HG03135 (cell line): ENCODE measurements at regions not wholly inside any gene's neighbourhood (a gene's known extent, or its start where the extent isn't known, plus 50 kb on each side); places are given as distances from the start of the nearest gene placed in this dataset.
"Not testable (repeated sequence)": the region's sequence is repeated elsewhere in the genome, so short reads cannot be mapped to it uniquely, and the experiment has no call there.

Experiments
- ATAC-seq: cut with Tn5 transposase; IDR thresholded peaks from one replicate; pipeline ENCODE4 v1.9.1; 2021; ENCODE audit warnings: mild to moderate bottlenecking, moderate library complexity; ENCODE audit not compliant: unreplicated experiment

- ATAC-seq, result no peak
These were observed 50.8 kb upstream of the SEL1L start for GRCh38 chr14:81584495-81584894.

- no peak for ATAC-seq
These were observed 55.9 kb upstream of the SEL1L start for GRCh38 chr14:81589381-81590065.

DNA sequence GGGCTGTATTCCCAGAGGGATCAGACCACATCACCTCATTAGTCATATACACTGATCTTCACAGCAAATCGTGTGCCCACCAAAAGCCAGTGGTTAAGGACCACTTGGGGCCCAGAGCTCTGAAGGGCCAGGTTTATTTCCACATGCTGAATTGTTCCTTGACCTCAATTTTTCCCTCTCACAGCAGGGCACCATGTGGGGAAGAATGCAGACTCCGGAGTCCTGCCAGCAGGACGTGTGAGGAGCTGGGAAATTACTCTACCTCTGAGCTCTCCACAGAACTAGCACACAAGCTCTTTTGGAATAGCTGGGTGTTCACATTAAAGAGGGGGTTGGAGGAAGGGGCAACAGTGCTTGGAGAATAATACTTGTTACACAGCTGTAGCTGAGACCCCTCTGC lies 57.6 kb upstream of the SEL1L start:
- no peak for ATAC-seq

DNA sequence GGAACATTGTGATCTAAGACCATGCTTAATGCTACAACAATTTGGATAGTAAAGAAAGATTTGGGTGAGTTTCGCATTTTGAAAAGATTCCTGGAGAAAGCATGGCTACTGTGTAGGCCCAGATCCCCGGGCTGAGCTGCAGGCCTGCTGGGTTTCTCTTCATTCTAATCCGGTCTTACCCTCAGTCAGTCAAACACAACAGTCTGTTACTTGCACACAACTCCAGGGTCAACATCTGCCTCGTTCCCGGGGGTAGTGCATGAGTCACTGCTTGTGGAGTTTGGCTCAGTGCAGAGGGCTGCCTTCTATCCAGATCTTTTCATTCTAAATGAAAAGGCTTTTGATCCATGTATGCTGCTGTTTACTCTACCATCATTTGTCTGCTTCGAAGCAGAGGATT lies 60.4 kb upstream of the SEL1L start:
- ATAC-seq, result no peak

- no peak for ATAC-seq
These were observed 72.0 kb upstream of the SEL1L start for GRCh38 chr14:81605660-81606059.

GRCh38 chr14:81613341-81614045 lies 79.8 kb upstream of the SEL1L start:
- ATAC-seq, result no peak

DNA sequence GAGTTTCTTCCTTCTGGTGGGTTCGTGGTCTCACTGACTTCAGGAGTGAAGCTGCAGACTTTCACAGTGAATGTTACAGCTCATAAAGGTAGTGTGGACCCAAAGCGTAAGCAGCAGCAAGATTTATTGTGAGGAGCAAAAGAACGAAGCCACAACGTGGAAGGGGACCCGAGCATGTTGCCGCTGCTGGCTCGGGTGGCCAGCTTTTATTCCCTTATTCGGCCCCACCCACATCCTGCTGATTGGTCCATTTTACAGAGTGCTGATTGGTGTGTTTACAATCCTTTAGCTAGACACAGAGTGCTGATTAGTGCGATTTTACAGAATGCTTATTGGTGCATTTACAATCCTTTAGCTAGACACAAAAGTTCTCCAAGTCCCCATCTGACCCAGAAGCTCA lies 80.6 kb upstream of the SEL1L start:
- ATAC-seq, result not testable (repeated sequence)

GRCh38 chr14:81618695-81619094 lies 85.0 kb upstream of the SEL1L start:
- no peak for ATAC-seq

DNA sequence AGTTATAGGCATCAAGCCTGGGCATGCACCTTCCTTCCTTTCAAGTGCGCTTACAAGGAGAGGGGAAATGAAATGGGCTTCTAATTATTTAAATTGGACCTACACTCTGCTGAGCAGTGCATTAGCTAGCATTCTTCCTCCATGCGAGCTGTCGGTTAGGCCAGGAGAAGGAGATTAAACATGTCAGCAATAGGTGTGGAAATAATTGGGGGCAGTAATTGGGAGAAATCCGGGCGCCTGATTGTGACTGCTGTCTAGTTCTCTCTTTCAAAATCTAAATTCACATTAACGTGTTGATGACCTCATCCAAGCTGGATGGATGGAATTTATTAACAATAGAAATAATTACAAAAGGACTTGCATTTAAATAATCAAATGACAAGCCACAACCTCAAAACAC lies 86.2 kb upstream of the SEL1L start:
- ATAC-seq, result no peak

DNA sequence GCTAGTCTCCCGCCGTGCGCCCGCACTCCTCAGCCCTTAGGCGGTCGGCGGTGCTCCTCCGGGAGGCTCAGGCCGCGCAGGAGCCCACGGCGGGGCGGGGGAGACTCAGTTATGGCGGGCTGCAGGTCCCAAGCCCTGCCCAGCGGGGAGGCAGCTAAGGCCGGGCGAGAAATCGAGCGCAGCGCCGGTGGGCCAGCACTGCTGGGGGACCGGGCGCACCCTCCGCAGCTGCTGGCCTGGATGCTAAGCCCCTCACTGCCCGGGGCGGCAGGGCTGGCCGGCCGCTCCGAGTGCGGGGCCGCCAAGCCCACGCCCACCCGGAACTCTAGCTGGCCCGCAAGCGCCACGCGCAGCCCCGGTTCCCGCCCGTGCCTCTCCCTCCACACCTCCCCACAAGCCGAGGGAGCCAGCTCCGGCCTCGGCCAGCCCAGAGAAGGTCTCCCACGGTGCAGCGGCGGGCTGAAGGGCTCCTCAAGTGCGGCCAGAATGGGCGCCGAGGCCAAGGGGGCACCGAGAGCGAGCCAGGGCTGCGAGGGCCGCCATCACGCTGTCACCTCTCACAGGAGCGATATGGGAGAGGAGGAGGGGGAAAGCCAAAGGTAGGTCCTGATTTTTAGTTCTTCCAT lies 90.2 kb upstream of the SEL1L start:
- not testable (repeated sequence) for ATAC-seq

GRCh38 chr14:81625343-81625742 lies 91.7 kb upstream of the SEL1L start:
- no peak for ATAC-seq

DNA sequence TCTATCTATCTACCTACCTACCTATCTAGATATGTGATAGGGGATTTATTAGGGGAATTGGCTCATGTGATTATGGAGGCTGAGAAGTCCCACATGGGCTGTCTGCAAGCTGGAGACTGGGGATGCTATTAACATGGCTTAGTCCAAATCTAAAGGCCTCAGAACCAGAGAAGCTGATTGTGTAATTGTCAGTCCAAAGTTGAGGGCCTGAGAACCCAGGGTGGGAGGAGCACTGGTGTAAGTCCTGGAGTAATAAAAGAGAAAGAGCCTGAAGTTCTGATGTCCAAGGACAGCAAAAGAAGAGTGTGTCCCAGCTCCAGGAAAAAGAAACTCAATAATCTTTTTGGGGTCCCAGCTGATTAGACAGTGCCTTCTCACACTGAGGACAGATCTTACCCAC lies 98.5 kb upstream of the SEL1L start:
- no peak for ATAC-seq

- no peak for ATAC-seq
These were observed 99.8 kb upstream of the SEL1L start for GRCh38 chr14:81633496-81633895.

GRCh38 chr14:81637639-81638038 lies 104.0 kb upstream of the SEL1L start:
- no peak for ATAC-seq

- no peak for ATAC-seq
These were observed 105.1 kb upstream of the SEL1L start for GRCh38 chr14:81638656-81639280.

GRCh38 chr14:81653626-81654025 lies 120.0 kb upstream of the SEL1L start:
- no peak for ATAC-seq

GRCh38 chr14:81655423-81656314 lies 122.0 kb upstream of the SEL1L start:
- ATAC-seq, result no peak

GRCh38 chr14:81656811-81657210 lies 123.2 kb upstream of the SEL1L start:
- no peak for ATAC-seq

DNA sequence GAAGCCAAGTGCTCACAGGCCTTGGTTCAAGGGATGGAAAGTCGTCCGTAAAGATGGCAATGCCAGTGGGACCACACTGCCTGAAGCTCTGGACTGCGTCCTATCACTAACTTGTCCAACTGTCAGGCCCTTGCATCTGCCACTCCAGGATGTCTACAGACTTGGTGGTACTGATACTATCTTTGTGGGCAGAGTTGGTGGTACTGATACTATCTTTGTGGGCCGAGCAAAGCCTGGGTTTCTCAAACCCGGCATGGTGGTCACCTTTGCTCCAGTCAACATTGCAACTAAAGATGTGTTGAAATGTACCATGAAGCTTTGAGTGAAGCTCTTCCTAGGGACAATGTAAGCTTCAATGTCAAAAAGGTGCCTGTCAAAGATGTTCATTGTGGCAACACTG lies 128.4 kb upstream of the SEL1L start:
- ATAC-seq, result no peak

GRCh38 chr14:81662570-81663197 lies 129.0 kb upstream of the SEL1L start:
- ATAC-seq, result no peak
